Fibroblast of lung (primary cell): ENCODE measurements at regions not wholly inside any gene's neighbourhood (a gene's known extent, or its start where the extent isn't known, plus 50 kb on each side); places are given as distances from the start of the nearest gene placed in this dataset.

Source experiments
- EZH2 ChIP-seq: IDR thresholded peaks from 2 replicates; pipeline ENCODE4 v1.5.1; 2012; ENCODE audit warnings: low read length, control low read depth, mild to moderate bottlenecking; ENCODE audit errors: missing control alignments
- TF ChIP-seq, protein P1 (sequence below), 2 donors: IDR thresholded peaks in 1 of 2; conservative IDR thresholded peaks in 1 of 2; 1 replicate in 1 of 2; 2 replicates in 1 of 2; pipeline ENCODE4 v1.5.1; 2011 to 2012; ENCODE audit warnings: low read length in 2 of 2, control low read depth in 1 of 2, inconsistent platforms in 1 of 2, low read depth in 1 of 2, mild to moderate bottlenecking in 1 of 2

DNA sequence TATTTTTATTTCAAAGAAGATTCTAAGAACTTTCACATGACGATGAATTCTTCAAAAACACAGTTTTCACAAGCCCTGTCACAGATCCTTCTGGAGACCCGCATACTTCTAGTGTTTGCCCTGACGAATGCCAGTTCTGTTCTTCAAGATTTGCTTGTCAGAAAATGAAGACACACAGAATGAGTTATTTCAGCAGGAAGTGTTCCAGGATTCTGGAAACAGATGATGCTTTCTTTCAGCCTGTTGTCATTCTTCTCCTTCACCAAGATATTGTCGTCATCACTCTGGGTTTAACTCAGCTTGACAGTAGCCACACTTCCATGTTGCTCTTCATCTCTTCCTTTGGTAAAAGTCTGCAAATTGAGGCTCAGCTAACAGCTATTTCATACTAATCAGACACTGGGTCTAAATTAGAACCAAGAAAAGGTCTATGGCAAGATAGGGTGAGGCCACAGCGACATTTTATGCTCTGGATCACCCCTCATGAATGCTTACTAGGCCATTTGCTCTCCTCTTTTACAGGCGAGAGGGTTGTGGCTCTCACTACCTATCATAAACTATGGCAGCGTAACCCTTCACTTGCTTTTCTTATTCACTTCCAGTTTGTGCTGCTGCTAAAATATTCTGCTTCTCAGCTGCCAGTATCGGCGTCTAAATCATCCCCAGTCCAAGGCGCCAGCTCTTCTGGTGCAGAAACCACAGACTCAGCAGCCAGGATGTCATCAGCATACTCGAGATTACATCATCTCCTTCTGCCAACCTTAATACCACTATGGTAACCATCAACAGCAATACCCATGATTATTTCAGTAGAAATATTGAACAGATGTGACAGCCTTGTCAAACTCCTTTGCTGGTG lies 159.6 kb upstream of the TBCA start:
- TF ChIP-seq, protein P1, sequence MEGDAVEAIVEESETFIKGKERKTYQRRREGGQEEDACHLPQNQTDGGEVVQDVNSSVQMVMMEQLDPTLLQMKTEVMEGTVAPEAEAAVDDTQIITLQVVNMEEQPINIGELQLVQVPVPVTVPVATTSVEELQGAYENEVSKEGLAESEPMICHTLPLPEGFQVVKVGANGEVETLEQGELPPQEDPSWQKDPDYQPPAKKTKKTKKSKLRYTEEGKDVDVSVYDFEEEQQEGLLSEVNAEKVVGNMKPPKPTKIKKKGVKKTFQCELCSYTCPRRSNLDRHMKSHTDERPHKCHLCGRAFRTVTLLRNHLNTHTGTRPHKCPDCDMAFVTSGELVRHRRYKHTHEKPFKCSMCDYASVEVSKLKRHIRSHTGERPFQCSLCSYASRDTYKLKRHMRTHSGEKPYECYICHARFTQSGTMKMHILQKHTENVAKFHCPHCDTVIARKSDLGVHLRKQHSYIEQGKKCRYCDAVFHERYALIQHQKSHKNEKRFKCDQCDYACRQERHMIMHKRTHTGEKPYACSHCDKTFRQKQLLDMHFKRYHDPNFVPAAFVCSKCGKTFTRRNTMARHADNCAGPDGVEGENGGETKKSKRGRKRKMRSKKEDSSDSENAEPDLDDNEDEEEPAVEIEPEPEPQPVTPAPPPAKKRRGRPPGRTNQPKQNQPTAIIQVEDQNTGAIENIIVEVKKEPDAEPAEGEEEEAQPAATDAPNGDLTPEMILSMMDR (conservative IDR thresholded peaks at IDR 0.05 in 1 of 2, IDR thresholded peaks at IDR 0.05 in 1 of 2; ENCODE audit: low read depth in 1 of 2, low read length in 2 of 2) = no peak
- TF ChIP-seq EZH2 = no peak
